ENCODE measurements at regions not wholly inside any gene's neighbourhood (a gene's known extent, or its start where the extent isn't known, plus 50 kb on each side); places are given as distances from the start of the nearest gene placed in this dataset.

GRCh38 chr5:17895288-17896033, 261.2 kb downstream of the TAF11L14 start:
- no peak for TF ChIP-seq CTCF (IDR thresholded peaks at IDR 0.05)
- no peak for TF ChIP-seq POLR2A (IDR thresholded peaks at IDR 0.05)

Data from uterus (tissue), 2 donors.